GM19455 (cell line): ENCODE measurements at regions not wholly inside any gene's neighbourhood (a gene's known extent, or its start where the extent isn't known, plus 50 kb on each side); places are given as distances from the start of the nearest gene placed in this dataset.
A peak's percentile ranks its signal among the peaks of the same experiment; 100 is the strongest.
"Not testable (repeated sequence)": the region's sequence is repeated elsewhere in the genome, so short reads cannot be mapped to it uniquely, and the experiment has no call there.

Source experiments
- ATAC-seq: cut with Tn5 transposase; IDR thresholded peaks from one replicate; pipeline ENCODE4 v1.9.1; 2021; ENCODE audit not compliant: unreplicated experiment

GRCh38 chr3:177881351-177881750 is 654.9 kb upstream of the KCNMB2 start:
- no peak for ATAC-seq

DNA sequence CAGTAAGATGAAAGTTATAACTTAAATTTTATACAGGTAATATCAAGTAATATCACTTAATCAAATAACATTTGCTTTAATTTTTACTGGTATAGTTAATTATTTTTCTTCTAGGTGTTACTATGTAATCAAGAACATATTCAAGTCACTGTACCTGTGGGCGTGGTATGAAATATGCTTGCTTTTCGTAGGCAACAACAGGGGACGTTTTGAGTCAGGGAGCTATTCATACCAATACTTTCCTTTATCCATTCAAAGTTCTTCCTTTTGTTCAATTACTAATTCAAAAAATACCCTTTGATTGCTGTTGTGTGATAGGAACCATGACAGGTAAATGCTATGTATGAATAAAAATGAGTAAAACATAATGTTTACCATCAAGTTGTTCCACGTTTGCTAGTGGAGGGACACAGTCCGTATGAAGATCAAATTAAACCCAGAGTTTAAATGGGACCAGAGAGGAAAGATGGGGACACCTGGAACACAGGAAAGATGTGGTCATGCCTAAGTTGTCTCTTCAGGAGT is 654.0 kb upstream of the KCNMB2 start:
- no peak for ATAC-seq

DNA sequence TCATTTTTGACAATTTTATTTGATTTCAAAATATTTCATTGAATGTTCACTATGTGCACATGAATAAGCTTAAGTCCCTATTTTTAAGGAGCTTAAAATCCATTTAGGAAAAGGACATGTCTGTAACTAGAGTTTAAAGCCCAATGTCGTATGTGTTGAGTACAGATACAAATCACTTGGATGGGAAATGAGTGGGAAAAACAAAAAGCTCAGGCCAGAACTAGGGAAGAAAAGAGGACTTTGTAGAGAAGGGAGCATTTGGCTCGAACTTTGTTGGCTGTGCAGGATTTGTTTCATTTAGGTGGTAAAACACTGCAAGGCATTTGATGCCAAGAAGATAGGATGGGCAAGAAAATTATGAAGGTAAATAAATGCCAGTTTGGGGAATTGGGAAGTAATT is 653.1 kb upstream of the KCNMB2 start:
- no peak for ATAC-seq

DNA sequence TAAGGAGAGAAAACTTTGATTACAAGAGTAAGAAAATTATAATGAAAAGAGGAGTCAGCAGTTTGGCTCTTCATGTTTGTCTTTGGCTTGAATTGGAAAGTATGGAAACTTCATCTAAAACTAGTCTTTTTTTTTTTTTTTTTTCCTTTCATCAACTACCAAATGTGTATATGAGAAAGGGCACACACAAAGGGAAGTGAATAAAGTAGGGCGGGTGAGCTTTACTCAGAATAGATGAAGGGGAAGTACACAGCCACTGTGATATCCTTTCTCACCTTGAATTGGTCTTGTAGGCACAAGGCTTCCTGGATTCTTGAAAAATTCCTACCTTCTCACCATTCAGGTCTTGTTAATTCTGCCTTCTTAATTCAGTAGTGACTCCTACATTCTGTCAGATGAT is 652.3 kb upstream of the KCNMB2 start:
- ATAC-seq, result no peak

DNA sequence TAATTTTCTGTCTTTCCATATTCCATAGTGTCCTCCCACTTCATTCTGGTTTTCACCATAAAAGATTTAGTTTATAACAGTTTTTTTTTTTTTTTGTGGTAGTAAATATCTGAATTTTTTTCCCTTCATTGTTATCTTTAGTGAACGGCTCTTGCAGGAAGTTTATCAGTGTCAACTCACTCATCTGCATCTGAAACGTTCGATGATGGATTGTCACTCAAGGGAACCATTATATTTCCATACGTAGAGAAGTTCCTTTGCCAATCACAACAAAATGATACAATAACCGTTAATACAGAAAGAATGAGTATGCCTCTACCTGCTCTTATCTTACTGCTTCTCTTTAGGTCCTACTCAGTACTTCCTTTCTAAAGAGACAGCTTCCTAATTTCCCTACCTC is 651.2 kb upstream of the KCNMB2 start:
- no peak for ATAC-seq

GRCh38 chr3:177886501-177886900 is 649.7 kb upstream of the KCNMB2 start:
- no peak for ATAC-seq

- peak; percentile 56 for ATAC-seq
Observed at GRCh38 chr3:177887475-177887874, 648.8 kb upstream of the KCNMB2 start.

DNA sequence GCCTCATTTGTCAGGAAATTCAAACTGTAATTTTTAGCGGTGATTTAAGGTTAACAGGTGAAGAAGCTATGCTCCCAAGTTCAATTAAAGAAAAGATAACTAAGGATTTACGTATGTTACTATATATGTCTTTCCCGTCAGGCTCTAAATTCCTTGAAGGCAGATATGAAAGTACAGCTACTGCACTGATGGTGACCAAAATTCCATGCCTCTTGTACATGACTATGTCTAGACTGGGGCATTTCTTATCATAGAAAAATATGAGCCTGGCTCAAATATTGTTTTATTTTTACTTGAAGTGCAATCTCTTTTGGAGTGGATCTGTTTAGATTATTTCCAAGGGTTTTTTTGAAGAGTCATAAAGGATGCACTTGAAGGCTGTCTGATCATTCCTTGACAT is 647.1 kb upstream of the KCNMB2 start:
- ATAC-seq, result no peak

GRCh38 chr3:177889652-177890358 is 646.4 kb upstream of the KCNMB2 start:
- ATAC-seq, result no peak

GRCh38 chr3:177890359-177890683 is 645.9 kb upstream of the KCNMB2 start:
- ATAC-seq, result no peak

GRCh38 chr3:177891569-177891968 is 644.7 kb upstream of the KCNMB2 start:
- ATAC-seq, result not testable (repeated sequence)

GRCh38 chr3:177893331-177893730 is 642.9 kb upstream of the KCNMB2 start:
- ATAC-seq, result no peak

- no peak for ATAC-seq
Observed at GRCh38 chr3:177894081-177894728, 642.0 kb upstream of the KCNMB2 start.

DNA sequence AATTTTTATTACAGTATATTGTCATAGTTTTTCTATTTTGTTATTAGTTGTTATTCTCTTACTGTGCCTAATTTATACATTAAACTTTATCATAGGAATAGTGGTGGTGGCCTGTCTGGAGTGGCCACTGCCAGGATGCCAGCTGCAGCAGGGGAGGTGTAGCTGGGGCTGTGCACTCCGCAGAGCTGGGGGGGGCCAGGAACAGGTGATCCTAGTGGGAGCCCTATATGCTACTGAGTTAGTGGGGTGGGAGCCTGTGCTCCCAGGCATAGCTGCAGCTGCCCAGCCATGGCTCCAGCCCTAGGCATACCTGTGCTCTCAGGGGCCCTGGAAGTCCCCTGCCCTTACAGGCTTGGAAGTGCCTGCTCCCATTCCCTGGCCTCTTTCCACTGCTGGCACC is 638.1 kb upstream of the KCNMB2 start:
- no peak for ATAC-seq

GRCh38 chr3:177899275-177900067 is 636.8 kb upstream of the KCNMB2 start:
- ATAC-seq, result no peak

DNA sequence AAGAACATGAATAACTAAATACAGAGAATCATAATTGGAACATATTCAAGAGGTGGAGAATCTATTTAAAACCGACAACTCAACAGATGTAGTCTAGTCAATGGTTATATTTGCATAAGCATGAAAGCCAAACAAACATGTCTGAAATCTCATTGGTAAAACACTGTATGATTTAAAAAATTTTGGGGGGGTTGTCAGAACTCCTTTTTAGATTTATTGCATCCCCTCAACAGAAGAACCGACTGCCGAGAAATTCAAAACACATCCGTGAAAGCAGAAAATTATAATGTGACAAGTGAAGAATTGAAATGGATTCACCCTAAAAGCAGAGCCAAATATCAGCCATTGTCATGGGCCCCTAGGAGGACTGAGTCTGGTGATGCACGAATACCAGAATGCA is 633.4 kb upstream of the KCNMB2 start:
- ATAC-seq, result no peak

- ATAC-seq, result no peak
Observed at GRCh38 chr3:177904621-177905020, 631.6 kb upstream of the KCNMB2 start.

DNA sequence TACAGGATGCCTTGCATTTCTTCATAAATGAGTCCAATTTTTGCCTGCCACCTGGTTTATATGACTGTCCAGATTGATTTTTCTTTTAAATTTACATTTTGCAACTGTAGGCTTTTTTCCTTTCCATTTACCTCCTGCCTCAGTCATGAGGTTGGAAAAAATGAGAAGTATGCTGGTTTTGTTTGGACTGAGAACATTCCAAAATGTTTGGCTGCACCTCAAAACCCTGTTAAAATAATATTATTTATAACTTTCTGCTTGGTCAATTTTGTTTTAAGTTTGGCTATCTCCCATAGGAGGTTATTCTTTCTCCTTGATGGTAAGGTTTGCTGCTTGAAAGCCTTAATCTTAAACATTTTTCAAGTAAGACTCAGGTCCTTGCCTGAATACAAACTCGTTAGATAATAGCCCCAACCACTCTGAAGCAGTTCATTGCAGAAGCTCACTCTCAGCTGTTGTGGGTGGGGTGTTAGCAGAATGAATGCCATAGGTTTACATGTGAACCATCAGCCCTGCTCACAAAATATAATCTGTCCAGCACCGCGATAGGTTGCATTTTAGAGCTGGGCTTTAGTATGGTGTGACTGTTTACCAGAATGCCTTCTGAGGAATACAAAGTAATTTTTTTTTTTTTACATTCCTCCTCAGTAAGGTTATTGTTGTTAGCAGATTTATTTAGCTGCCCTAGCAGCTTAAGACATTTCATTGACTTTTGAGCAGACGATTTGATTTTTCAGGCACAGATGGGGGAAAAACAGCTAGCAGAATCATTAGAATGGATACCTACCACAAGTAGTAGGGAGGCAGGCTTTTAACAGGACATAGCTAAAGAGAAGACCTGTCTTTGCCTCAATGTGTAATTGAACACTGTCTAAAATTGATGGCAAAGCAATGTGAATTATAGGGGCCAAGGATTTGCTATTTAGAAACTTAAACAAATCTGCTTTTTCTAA is 630.8 kb upstream of the KCNMB2 start:
- ATAC-seq, result no peak

GRCh38 chr3:177906126-177906511 is 630.1 kb upstream of the KCNMB2 start:
- no peak for ATAC-seq

GRCh38 chr3:177906578-177907229 is 629.5 kb upstream of the KCNMB2 start:
- no peak for ATAC-seq
